Sigmoid colon (tissue), 6 donors: ENCODE measurements at regions not wholly inside any gene's neighbourhood (a gene's known extent, or its start where the extent isn't known, plus 50 kb on each side); places are given as distances from the start of the nearest gene placed in this dataset.

Experiments
- DNase-seq: peaks from one replicate; pipeline ENCODE4 v3.0.0-alpha.2; 2019
- H3K27ac ChIP-seq, 4 donors: fragments of 200-600 bp; sonication (generic); one replicate each; pipeline ENCODE4 v1.5.1; 2016 to 2019; ENCODE audit warnings: mild to moderate bottlenecking in 1 of 4
- H3K27me3 ChIP-seq, 3 donors: fragments of 200-600 bp; sonication (generic); one replicate each; pipeline ENCODE4 v1.5.1; 2019; ENCODE audit warnings: mild to moderate bottlenecking in 1 of 3
- H3K36me3 ChIP-seq, 4 donors: fragments of 200-600 bp; sonication (generic); one replicate each; pipeline ENCODE4 v1.5.1; 2016 to 2019
- H3K4me1 ChIP-seq, 4 donors: fragments of 200-600 bp; sonication (generic); one replicate each; pipeline ENCODE4 v1.5.1; 2017 to 2019
- H3K4me3 ChIP-seq, 4 donors: fragments of 200-600 bp; sonication (generic); one replicate each; pipeline ENCODE4 v1.5.1; 2017 to 2019; ENCODE audit warnings: mild to moderate bottlenecking in 2 of 4, moderate library complexity in 1 of 4
- H3K9me3 ChIP-seq, 4 donors: fragments of 200-600 bp in 3 of 4; sonication (generic) in 3 of 4; one replicate each; pipeline versions ENCODE4 v1.5.1 to v1.6.1; 2013 to 2019
- EP300 ChIP-seq, 4 donors: sonication (generic); formaldehyde crosslinking; IDR thresholded peaks; one replicate each; pipeline ENCODE4 v1.6.1; 2017; ENCODE audit warnings: antibody characterized with exemption in 4 of 4
- POLR2A ChIP-seq, 2 donors: fragments of 450-650 bp; IDR thresholded peaks; one replicate each; pipeline ENCODE4 v1.6.1; 2016; ENCODE audit warnings: antibody characterized with exemption in 2 of 2, mild to moderate bottlenecking in 2 of 2, moderate library complexity in 2 of 2
- POLR2AphosphoS5 ChIP-seq, 4 donors: sonication (generic); formaldehyde crosslinking; IDR thresholded peaks; one replicate each; pipeline ENCODE4 v1.6.1; 2017; ENCODE audit warnings: antibody characterized with exemption in 4 of 4
- WGBS, 2 donors: extraction: QIAGEN DNeasy Blood & Tissue Kit; methylation state at CpG; one replicate each; pipeline ENCODE4 v1.1.7; 2013; 5-methylcytosine and 5-hydroxymethylcytosine counted together
- intact Hi-C: fragments of 100-400 bp; cut with DNase I; formaldehyde crosslinking; loops from one replicate; pipeline ENCODE4 v1.15.1; 2023
- TF ChIP-seq, protein P1 (sequence below), 4 experiments: fragments of 450-650 bp in 3 of 4; fragments of 200-600 bp in 1 of 4; IDR thresholded peaks; one replicate each; pipeline ENCODE4 v1.5.1; 2016 to 2019; ENCODE audit warnings: antibody characterized with exemption in 4 of 4, mild to moderate bottlenecking in 3 of 4, moderate library complexity in 2 of 4
- donor health status: healthy with polysubstance abuse.
- donor health status: healthy.

DNA sequence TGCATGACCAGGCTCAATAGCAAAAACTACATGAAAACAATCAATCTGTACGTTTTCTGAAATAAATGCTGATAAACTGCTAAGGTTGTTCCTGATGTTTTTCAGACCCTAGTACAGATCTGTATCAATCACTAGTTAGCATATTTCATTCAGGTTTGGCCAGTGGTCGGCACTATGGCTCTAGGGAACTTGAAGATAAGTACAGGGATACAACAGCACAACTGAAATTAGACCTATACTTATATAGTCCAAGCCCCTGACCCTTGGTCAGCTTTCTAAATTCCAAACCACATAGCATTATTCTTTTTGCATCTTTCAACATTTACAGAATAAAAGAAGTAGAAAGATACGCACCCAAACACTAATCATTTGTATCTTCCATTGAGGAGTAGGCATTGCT is 142.7 kb downstream of the PLPPR4 start:
- DNase-seq: no peak
- no peaks in the 10 kb centered on the region for H3K4me1 ChIP-seq
- TF ChIP-seq EP300 (IDR thresholded peaks at IDR 0.05): no peak
- TF ChIP-seq, protein P1, sequence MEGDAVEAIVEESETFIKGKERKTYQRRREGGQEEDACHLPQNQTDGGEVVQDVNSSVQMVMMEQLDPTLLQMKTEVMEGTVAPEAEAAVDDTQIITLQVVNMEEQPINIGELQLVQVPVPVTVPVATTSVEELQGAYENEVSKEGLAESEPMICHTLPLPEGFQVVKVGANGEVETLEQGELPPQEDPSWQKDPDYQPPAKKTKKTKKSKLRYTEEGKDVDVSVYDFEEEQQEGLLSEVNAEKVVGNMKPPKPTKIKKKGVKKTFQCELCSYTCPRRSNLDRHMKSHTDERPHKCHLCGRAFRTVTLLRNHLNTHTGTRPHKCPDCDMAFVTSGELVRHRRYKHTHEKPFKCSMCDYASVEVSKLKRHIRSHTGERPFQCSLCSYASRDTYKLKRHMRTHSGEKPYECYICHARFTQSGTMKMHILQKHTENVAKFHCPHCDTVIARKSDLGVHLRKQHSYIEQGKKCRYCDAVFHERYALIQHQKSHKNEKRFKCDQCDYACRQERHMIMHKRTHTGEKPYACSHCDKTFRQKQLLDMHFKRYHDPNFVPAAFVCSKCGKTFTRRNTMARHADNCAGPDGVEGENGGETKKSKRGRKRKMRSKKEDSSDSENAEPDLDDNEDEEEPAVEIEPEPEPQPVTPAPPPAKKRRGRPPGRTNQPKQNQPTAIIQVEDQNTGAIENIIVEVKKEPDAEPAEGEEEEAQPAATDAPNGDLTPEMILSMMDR (IDR thresholded peaks at IDR 0.05): no peak
- no peaks in the 10 kb centered on the region for H3K27me3 ChIP-seq
- no peaks in the 10 kb centered on the region for H3K9me3 ChIP-seq
- no peak overlapping the region for H3K27ac ChIP-seq
- WGBS, 2 donors: 67 to 79% methylated on average over 3 of the region's 3 CpGs
- no peaks in the 10 kb centered on the region for H3K36me3 ChIP-seq
- intact Hi-C loops: no loop called here
- no peak overlapping the region for H3K4me3 ChIP-seq

DNA sequence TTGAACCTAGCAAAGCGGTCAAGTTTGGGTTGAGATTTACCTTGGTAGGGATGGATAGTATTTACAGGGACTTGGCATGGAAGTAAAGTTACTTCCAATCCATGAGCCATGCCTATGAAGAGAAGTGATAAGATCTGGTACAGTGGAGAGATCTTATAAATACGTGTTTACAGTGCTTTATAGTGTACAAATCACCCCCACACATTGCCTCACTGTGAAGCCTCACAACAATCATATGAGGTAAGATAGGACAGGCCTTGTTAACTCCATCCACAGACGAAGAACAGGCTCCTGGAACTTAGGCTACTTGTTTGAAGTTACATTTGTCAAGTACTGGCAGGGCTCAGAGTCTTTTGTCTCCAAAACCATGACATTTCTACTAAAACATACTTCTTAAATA is 159.8 kb downstream of the PLPPR4 start:
- H3K36me3 ChIP-seq: no peaks in the 10 kb centered on the region
- TF ChIP-seq POLR2A (IDR thresholded peaks at IDR 0.05) (no peak), POLR2AphosphoS5 (IDR thresholded peaks at IDR 0.05) (no peak), EP300 (IDR thresholded peaks at IDR 0.05) (no peak)
- TF ChIP-seq, protein P1 (IDR thresholded peaks at IDR 0.05): no peak
- 70 to 82% methylated on average over 3 of the region's 3 CpGs for WGBS, 2 donors
- H3K27ac ChIP-seq: no peak overlapping the region
- no peak overlapping the region for H3K4me3 ChIP-seq
- intact Hi-C loops: no loop called here
- H3K4me1 ChIP-seq: no peaks in the 10 kb centered on the region
- no peak for DNase-seq
- H3K9me3 ChIP-seq: peaks cover 0 to 4% (median 0%) of the 10 kb centered on the region in 4 donors
- H3K27me3 ChIP-seq: no peaks in the 10 kb centered on the region

DNA sequence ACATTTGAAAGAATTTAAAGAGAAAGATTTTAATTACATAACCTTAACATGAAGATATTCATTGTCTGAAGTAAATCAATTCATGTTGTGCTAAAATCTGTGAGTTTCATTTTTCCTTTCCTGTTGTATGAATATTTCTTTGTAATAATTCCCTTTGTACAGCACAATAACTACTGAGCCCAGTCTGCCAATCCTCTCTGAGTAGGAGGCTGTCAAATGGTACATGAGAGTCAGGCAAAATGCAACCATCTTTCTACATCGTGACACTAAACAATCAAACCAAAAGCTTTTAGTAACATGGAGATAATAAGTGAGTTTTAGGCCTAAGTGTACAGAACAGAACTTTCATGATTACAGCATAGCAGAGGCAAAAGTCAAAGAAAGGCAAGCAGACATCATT is 165.5 kb downstream of the PLPPR4 start:
- no peak for TF ChIP-seq POLR2A (IDR thresholded peaks at IDR 0.05)
- TF ChIP-seq POLR2AphosphoS5 (IDR thresholded peaks at IDR 0.05): no peak
- TF ChIP-seq EP300 (IDR thresholded peaks at IDR 0.05): no peak
- TF ChIP-seq, protein P1 (IDR thresholded peaks at IDR 0.05): no peak
- H3K36me3 ChIP-seq: no peaks in the 10 kb centered on the region
- DNase-seq: no peak
- intact Hi-C loops: no loop called here
- WGBS, 2 donors: 83 to 86% methylated on average over 1 of the region's 1 CpG
- H3K4me1 ChIP-seq: no peaks in the 10 kb centered on the region
- H3K27me3 ChIP-seq: no peaks in the 10 kb centered on the region
- no peak overlapping the region for H3K27ac ChIP-seq
- H3K4me3 ChIP-seq: no peak overlapping the region
- peaks cover 0 to 2% (median 0%) of the 10 kb centered on the region in 4 donors for H3K9me3 ChIP-seq

DNA sequence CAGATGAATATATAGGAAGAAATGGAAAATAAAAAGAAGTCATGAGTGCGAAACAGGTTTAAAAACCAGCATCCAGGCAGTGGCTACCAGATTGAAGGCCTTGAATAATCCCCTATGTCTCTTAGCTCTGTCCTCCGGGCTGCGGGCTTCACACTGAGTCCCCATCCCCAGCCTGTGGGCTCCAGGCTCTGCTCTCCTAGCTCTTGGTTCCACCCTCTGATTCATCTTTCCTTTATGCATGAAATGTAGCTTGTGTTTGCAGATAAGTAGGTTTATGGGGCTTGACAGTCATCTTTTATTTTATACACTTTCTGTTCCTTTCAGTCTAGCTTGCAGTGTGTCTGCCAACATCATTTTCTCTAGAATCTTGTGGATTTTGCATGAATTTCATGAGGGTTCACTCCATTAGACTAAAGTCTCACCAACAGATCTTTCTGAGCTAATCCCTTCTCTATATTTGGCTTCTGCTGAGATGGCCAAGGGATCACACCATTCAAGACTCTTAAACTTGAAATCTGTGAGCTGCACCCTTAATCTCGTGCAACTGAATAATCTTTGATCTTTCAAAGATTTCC is 174.5 kb downstream of the PLPPR4 start:
- no peaks in the 10 kb centered on the region for H3K27me3 ChIP-seq
- no peak overlapping the region for H3K27ac ChIP-seq
- TF ChIP-seq, protein P1 (IDR thresholded peaks at IDR 0.05): no peak
- TF ChIP-seq POLR2AphosphoS5 (IDR thresholded peaks at IDR 0.05) (no peak), EP300 (IDR thresholded peaks at IDR 0.05) (no peak), POLR2A (IDR thresholded peaks at IDR 0.05) (no peak)
- intact Hi-C loops: no loop called here
- no peaks in the 10 kb centered on the region for H3K36me3 ChIP-seq
- 87 to 90% methylated on average over 4 of the region's 4 CpGs for WGBS, 2 donors
- H3K4me1 ChIP-seq: no peaks in the 10 kb centered on the region
- H3K9me3 ChIP-seq: no peaks in the 10 kb centered on the region
- no peak overlapping the region for H3K4me3 ChIP-seq
- no peak for DNase-seq

DNA sequence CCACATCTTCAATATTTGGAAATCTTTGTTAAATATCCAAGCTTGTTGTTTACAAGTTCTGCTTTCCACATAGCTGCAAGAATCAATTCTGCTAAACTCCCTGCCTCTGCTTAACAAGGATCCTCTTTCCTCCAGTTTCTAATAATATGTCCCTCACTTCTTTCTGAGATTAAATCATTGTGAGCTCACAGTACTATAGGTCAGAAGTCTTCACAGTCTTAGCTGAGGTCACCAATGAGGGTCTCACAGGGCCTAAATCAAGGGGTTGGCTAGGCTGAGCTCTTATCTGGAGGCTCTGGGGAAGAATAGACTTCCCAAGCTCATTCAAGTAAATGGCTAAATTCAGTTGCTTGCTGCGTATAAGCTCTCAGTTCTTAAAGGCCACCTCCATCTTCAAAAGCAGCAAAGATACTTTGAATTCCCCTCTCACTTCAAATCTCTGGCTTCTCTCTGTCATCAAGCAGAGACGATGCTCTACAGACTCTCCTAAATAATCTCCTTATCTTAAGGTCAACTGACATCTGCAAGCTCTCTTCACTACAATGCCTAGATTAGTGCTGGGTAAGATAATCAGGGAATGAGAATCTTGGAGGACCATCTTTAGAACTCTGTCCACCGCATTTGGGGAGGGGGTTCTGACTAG is 175.3 kb downstream of the PLPPR4 start:
- H3K4me3 ChIP-seq: no peak overlapping the region
- no peak for DNase-seq
- no peak overlapping the region for H3K27ac ChIP-seq
- no peaks in the 10 kb centered on the region for H3K27me3 ChIP-seq
- TF ChIP-seq POLR2A (IDR thresholded peaks at IDR 0.05) (no peak), EP300 (IDR thresholded peaks at IDR 0.05) (no peak), POLR2AphosphoS5 (IDR thresholded peaks at IDR 0.05) (no peak)
- TF ChIP-seq, protein P1 (IDR thresholded peaks at IDR 0.05): no peak
- intact Hi-C loops: no loop called here
- WGBS, 2 donors: 79 to 82% methylated on average over 3 of the region's 3 CpGs
- H3K36me3 ChIP-seq: no peaks in the 10 kb centered on the region
- no peaks in the 10 kb centered on the region for H3K4me1 ChIP-seq
- no peaks in the 10 kb centered on the region for H3K9me3 ChIP-seq
